NT2/D1 (cell line): ENCODE measurements at regions not wholly inside any gene's neighbourhood (a gene's known extent, or its start where the extent isn't known, plus 50 kb on each side); places are given as distances from the start of the nearest gene placed in this dataset.

ENCODE experiments used
- SUZ12 ChIP-seq: IDR thresholded peaks from 2 replicates; pipeline ENCODE4 v1.6.1; 2011; ENCODE audit not compliant: insufficient read length, insufficient read depth; ENCODE audit errors: extremely low read depth
- YY1 ChIP-seq: IDR thresholded peaks from 2 replicates; pipeline ENCODE4 v1.6.1; 2011; ENCODE audit not compliant: insufficient read length, insufficient read depth
- ZNF274 ChIP-seq: IDR thresholded peaks from 2 replicates; pipeline ENCODE4 v1.6.1; 2011; ENCODE audit warnings: mild to moderate bottlenecking, low read depth, low read length

DNA sequence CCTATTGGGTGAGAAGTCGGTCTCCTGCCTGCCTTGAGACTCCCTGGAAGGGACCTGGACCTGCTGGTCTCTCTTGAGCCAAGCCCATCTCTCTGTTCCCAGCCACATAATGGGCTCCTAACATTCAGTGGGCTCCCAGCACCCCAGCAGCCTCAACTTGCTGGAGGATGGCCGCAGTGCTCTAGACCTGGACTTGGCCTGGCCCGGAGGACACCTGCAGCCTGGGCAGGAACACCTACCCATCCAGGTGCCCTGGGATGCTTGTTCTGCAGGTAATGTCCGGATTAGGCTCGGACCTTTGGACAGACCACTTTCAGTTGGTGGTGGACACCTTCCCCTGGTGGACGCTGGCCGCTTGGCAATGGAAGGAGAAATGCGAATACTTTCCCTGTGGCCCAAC, 214.6 kb downstream of the URI1 start:
- TF ChIP-seq SUZ12 = no peak
- TF ChIP-seq ZNF274 = no peak
- TF ChIP-seq YY1 = no peak
